ENCODE measurements at regions not wholly inside any gene's neighbourhood (a gene's known extent, or its start where the extent isn't known, plus 50 kb on each side); places are given as distances from the start of the nearest gene placed in this dataset.
A peak's percentile ranks its signal among the peaks of the same experiment; 100 is the strongest.

DNA sequence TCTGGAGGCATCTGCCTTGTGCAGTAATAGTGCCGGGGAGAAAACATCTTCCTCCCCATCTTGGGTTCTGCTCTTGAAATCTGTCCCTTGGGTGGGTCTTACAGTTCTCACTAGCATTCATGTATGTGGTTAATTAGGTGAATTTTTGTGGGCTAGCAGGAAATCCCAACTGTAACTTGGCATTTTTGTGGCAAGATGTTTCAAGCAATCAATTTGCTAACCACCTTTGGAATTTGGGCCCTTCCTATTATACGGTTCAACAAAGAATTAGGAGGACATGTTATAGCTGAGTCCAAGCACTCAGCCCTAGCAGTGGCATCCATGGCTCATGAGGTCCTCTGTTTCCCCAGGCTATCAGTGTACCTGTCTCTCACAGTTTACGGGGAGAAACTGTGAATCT is 89.1 kb upstream of the MTNR1B start:
- H3K9me3 ChIP-seq (ENCODE audit: low read depth): no peaks in the 10 kb centered on the region
- DNase-seq: peak; percentile 26

GRCh38 chr11:92881940-92882450 is 87.5 kb upstream of the MTNR1B start:
- no peaks in the 10 kb centered on the region for H3K9me3 ChIP-seq (ENCODE audit: low read depth)
- no peak overlapping the region for H3K4me3 ChIP-seq
- H3F3A ChIP-seq (ENCODE audit: insufficient read depth): no peaks in the 10 kb centered on the region
- no peaks in the 10 kb centered on the region; the same call in 1 of the 2 replicates for H3K4me1 ChIP-seq (ENCODE audit: insufficient read depth)
- H3K9me2 ChIP-seq (ENCODE audit: insufficient read depth): no peaks in the 10 kb centered on the region
- no peak overlapping the region for H2AFZ ChIP-seq
- TF ChIP-seq EZH2 (IDR thresholded peaks at IDR 0.05; ENCODE audit: insufficient read depth, poor library complexity, severe bottlenecking) (no peak), EZH2phosphoT487 (IDR thresholded peaks at IDR 0.05; ENCODE audit: insufficient read depth, low read depth) (no peak)
- H3K36me3 ChIP-seq (ENCODE audit: low read depth): no peaks in the 10 kb centered on the region
- WGBS, 2 experiments (ENCODE audit: low coverage in 1 of 2, low lambda C conversion rate in 2 of 2, missing lambda C conversion rate in 2 of 2): 5 to 13% methylated on average over 4 of the region's 4 CpGs
- H3K4me2 ChIP-seq (ENCODE audit: unreplicated experiment): no peak overlapping the region
- H3K79me2 ChIP-seq (ENCODE audit: insufficient read depth): no peaks in the 10 kb centered on the region
- H3K9ac ChIP-seq: no peak overlapping the region
- DNase-seq: no peak
- no peak overlapping the region for H3K27ac ChIP-seq
- no peaks in the 10 kb centered on the region for H4K20me1 ChIP-seq (ENCODE audit: insufficient read depth)
- peaks cover 12% of the 10 kb centered on the region; the same call in 1 of the 2 replicates for H3K27me3 ChIP-seq (replicated peaks; ENCODE audit: insufficient read depth)
- in situ Hi-C loops (cut with MboI): no loop called here

More for the DNA sequence above, 89.1 kb upstream of the MTNR1B start:
- Histone ChIP-seq H3K9ac (no peak overlapping the region), H3K36me3 (ENCODE audit: low read depth) (no peaks in the 10 kb centered on the region), H3K4me1 (ENCODE audit: insufficient read depth) (no peaks in the 10 kb centered on the region; the same call in 1 of the 2 replicates), H3K4me3 (no peak overlapping the region), H3K79me2 (ENCODE audit: insufficient read depth) (no peaks in the 10 kb centered on the region), H3F3A (ENCODE audit: insufficient read depth) (no peaks in the 10 kb centered on the region), H4K20me1 (ENCODE audit: insufficient read depth) (no peaks in the 10 kb centered on the region), H2AFZ (no peak overlapping the region), H3K4me2 (ENCODE audit: unreplicated experiment) (no peak overlapping the region), H3K27ac (no peak overlapping the region), H3K9me2 (ENCODE audit: insufficient read depth) (no peaks in the 10 kb centered on the region), H3K27me3 (replicated peaks; ENCODE audit: insufficient read depth) (peaks cover 12% of the 10 kb centered on the region; the same call in 1 of the 2 replicates)
- in situ Hi-C loops (cut with MboI): no loop called here
- WGBS, 2 experiments (ENCODE audit: low coverage in 1 of 2, low lambda C conversion rate in 2 of 2, missing lambda C conversion rate in 2 of 2): 41 to 43% methylated on average over 3 of the region's 3 CpGs
- TF ChIP-seq EZH2phosphoT487 (IDR thresholded peaks at IDR 0.05; ENCODE audit: insufficient read depth, low read depth) (0 out of 2 replicates have a peak, but pooled peaks have one; percentile 35), EZH2 (IDR thresholded peaks at IDR 0.05; ENCODE audit: insufficient read depth, poor library complexity, severe bottlenecking) (no peak)

DNA sequence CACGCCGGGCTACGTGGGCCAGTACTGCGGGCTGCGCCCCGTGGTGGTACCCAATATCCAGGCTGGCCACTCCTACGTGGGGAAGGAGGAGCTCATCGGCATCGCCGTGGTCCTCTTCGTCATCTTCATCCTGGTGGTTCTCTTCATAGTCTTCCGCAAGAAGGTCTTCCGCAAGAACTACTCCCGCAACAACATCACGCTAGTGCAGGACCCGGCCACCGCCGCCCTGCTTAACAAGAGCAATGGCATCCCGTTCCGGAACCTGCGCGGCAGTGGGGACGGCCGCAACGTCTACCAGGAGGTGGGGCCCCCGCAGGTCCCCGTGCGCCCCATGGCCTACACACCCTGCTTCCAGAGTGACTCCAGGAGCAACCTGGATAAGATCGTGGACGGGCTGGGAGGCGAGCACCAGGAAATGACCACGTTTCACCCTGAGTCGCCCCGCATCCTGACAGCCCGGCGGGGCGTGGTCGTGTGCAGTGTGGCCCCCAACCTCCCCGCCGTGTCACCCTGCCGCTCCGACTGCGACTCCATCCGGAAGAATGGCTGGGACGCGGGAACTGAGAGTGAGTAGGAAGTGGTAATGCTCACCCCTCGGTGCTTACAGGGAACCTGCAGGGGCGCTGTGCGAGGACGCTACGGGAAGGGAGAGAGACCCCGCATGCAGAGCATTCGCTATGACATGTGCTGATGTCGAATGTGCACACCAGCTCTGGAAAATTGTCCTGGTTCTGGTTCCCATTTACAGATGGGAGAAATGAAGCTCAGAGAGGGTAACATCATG is 86.4 kb upstream of the MTNR1B start:
- H3K27me3 ChIP-seq (replicated peaks; ENCODE audit: insufficient read depth): peaks cover 11% of the 10 kb centered on the region; the same call in 1 of the 2 replicates
- no peaks in the 10 kb centered on the region for H4K20me1 ChIP-seq (ENCODE audit: insufficient read depth)
- no peak overlapping the region for H3K27ac ChIP-seq
- H3K4me3 ChIP-seq: no peak overlapping the region
- WGBS, 2 experiments (ENCODE audit: low coverage in 1 of 2, low lambda C conversion rate in 2 of 2, missing lambda C conversion rate in 2 of 2): 79 to 81% methylated on average over 47 to 54 of the region's 54 CpGs
- TF ChIP-seq EZH2 (IDR thresholded peaks at IDR 0.05; ENCODE audit: insufficient read depth, poor library complexity, severe bottlenecking): no peak
- TF ChIP-seq EZH2phosphoT487 (IDR thresholded peaks at IDR 0.05; ENCODE audit: insufficient read depth, low read depth): no peak
- no peaks in the 10 kb centered on the region for H3K9me3 ChIP-seq (ENCODE audit: low read depth)
- no peak for DNase-seq
- in situ Hi-C loops (cut with MboI): no loop called here
- no peaks in the 10 kb centered on the region; the same call in 1 of the 2 replicates for H3K4me1 ChIP-seq (ENCODE audit: insufficient read depth)
- H3K9me2 ChIP-seq (ENCODE audit: insufficient read depth): no peaks in the 10 kb centered on the region
- H3F3A ChIP-seq (ENCODE audit: insufficient read depth): no peaks in the 10 kb centered on the region
- H3K9ac ChIP-seq: no peak overlapping the region
- no peaks in the 10 kb centered on the region for H3K79me2 ChIP-seq (ENCODE audit: insufficient read depth)
- H2AFZ ChIP-seq: no peak overlapping the region
- no peak overlapping the region for H3K4me2 ChIP-seq (ENCODE audit: unreplicated experiment)
- H3K36me3 ChIP-seq (ENCODE audit: low read depth): no peaks in the 10 kb centered on the region

DNA sequence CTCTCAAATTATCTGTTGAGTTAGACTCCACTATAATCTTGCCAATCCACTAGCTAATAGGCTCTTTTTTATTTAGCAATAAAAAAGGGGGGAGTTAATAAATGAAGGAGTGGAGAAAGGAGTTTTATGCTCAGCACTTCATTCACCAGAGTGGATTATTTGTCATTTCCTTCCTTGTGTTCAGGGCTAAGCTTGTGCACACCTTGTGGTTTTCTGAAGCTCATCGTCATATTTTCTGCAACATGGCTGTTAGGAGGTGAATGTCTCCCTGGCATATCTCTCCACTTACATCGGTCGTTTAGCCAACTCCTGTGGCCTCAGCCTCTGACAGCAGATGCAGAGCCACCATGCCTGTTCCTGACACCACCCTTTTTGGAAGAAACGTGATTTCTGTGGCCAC is 83.9 kb upstream of the MTNR1B start:
- TF ChIP-seq EZH2 (IDR thresholded peaks at IDR 0.05; ENCODE audit: insufficient read depth, poor library complexity, severe bottlenecking) (no peak), EZH2phosphoT487 (IDR thresholded peaks at IDR 0.05; ENCODE audit: insufficient read depth, low read depth) (no peak)
- Histone ChIP-seq H3K79me2 (ENCODE audit: insufficient read depth) (no peaks in the 10 kb centered on the region), H4K20me1 (ENCODE audit: insufficient read depth) (no peaks in the 10 kb centered on the region), H3K4me1 (ENCODE audit: insufficient read depth) (no peaks in the 10 kb centered on the region; the same call in 1 of the 2 replicates), H3K4me2 (ENCODE audit: unreplicated experiment) (no peak overlapping the region), H3K9me3 (ENCODE audit: low read depth) (no peaks in the 10 kb centered on the region), H2AFZ (no peak overlapping the region), H3K36me3 (ENCODE audit: low read depth) (no peaks in the 10 kb centered on the region), H3K9me2 (ENCODE audit: insufficient read depth) (no peaks in the 10 kb centered on the region), H3K27me3 (replicated peaks; ENCODE audit: insufficient read depth) (no peaks in the 10 kb centered on the region), H3K4me3 (no peak overlapping the region), H3F3A (ENCODE audit: insufficient read depth) (no peaks in the 10 kb centered on the region), H3K27ac (no peak overlapping the region), H3K9ac (no peak overlapping the region)
- in situ Hi-C loops (cut with MboI): no loop called here
- 31 to 34% methylated on average over 4 of the region's 4 CpGs for WGBS, 2 experiments (ENCODE audit: low coverage in 1 of 2, low lambda C conversion rate in 2 of 2, missing lambda C conversion rate in 2 of 2)
- DNase-seq: no peak

Measured in GM23248 (cell line).